GM10266 (cell line): ENCODE measurements at regions not wholly inside any gene's neighbourhood (a gene's known extent, or its start where the extent isn't known, plus 50 kb on each side); places are given as distances from the start of the nearest gene placed in this dataset.

ENCODE experiments used
- DNase-seq: peaks from one replicate; pipeline ENCODE4 v3.0.0; 2012; ENCODE audit errors: extremely low spot score
- TF ChIP-seq, protein P1 (sequence below): IDR thresholded peaks from 2 replicates; pipeline ENCODE4 v1.5.1; 2012; ENCODE audit warnings: mild to moderate bottlenecking, low read depth; ENCODE audit not compliant: control insufficient read depth, insufficient read depth; ENCODE audit errors: missing control alignments

DNA sequence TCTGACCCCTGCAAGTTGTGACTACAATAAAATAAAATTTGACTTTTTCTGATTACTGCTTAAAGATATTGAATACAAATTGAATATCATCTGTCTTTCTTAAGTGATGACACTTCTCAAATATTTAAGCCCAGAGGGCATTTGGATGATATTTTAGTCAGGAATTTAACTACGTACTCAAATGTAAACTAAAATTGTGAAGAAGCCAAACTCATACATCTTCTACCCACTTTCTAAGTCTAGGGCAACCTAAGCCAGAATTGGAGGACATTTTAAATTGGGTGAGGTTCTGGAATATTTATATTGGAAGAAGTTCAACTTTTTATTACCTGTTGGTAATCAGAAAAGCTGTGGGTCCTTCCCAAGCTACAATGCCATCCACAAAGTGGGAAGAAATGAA, 149.1 kb upstream of the WDR11 start:
- TF ChIP-seq, protein P1, sequence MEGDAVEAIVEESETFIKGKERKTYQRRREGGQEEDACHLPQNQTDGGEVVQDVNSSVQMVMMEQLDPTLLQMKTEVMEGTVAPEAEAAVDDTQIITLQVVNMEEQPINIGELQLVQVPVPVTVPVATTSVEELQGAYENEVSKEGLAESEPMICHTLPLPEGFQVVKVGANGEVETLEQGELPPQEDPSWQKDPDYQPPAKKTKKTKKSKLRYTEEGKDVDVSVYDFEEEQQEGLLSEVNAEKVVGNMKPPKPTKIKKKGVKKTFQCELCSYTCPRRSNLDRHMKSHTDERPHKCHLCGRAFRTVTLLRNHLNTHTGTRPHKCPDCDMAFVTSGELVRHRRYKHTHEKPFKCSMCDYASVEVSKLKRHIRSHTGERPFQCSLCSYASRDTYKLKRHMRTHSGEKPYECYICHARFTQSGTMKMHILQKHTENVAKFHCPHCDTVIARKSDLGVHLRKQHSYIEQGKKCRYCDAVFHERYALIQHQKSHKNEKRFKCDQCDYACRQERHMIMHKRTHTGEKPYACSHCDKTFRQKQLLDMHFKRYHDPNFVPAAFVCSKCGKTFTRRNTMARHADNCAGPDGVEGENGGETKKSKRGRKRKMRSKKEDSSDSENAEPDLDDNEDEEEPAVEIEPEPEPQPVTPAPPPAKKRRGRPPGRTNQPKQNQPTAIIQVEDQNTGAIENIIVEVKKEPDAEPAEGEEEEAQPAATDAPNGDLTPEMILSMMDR: no peak
- DNase-seq: no peak

DNA sequence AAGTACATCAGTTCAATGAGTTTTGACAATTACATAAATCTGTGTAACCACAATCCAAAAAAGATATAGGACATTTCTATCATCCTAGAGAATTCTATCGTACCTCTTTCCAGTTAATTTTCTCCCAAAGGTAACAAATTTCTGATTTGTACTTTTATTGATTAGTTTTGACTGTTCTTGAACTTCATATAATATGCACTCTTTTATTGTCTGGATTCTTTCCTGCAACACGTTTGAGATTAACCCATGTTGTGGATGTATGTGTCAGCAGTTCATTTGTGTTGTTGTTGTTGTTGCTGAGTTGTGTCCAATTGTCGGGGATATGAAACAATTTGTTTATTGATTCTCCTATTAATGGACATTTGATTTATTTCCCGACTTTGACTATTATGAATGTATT, 145.9 kb upstream of the WDR11 start:
- no peak for DNase-seq
- TF ChIP-seq, protein P1: no peak

DNA sequence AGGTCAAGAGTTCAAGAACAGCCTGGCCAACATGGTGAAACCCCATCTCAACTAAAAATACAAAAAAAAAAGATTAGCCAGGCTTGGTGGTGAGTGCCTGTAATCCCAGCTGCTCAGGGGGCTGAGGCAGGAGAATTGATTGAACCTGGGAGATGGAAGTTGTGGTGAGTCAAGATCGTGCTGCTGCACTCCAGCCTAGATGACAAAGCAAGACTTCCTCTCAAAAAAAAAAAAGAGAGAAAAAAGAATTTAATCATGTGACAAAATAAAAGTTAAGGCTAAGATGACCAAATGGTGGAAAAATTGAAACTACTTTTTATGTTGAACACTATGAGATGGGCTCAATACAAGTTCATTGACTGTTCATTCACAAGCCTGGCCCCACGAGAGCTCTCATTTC, 141.1 kb upstream of the WDR11 start:
- TF ChIP-seq, protein P1: no peak
- no peak for DNase-seq

DNA sequence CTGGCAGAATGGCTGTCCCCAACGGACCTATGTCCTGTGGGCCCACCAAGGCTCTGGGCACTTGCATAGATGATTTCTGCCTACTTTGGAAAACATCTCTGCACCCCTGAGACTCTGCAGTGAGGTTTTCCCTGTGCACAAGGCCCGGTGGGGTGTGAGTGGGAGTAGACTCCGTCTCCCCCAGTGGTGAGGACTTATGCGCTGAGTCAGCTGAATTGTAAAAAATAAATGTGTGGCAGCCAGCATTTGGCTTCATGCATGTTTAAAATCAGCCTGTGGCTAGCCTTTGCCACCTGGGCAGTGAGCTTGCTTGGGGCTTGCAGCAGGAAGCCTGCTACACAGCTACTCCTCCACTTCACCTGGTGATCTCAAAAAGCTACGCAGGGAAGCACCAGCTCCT, 139.3 kb upstream of the WDR11 start:
- DNase-seq: no peak
- TF ChIP-seq, protein P1: no peak

DNA sequence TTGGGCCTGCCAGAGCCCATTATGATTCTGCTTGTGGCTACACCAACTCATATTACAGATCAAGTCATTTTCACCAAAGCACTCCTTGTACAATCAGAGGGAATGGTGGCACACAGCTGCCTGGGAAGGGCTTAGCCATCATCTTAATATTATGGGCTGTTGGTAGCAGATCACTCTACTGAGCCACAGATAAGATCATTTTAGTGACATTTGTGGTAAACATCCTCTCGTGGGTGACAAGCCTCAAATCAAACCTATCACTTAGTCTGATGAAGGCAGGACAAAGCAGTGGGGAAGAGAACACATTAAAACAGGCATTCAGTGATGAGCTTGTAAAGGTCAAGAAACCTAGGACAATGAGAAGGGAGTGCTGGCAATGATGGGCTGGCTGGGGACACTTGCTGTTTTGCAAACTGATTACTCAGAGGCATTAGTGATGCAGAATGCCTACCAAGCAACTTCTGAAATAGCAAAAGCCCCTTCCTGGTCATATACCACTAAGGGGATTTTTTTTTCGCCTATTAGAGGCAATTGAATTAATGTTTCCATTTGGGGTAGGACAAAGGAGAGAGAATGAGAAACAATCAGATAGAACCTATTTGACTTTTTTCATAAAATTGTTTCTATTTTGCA, 137.5 kb upstream of the WDR11 start:
- DNase-seq: no peak
- TF ChIP-seq, protein P1: no peak

DNA sequence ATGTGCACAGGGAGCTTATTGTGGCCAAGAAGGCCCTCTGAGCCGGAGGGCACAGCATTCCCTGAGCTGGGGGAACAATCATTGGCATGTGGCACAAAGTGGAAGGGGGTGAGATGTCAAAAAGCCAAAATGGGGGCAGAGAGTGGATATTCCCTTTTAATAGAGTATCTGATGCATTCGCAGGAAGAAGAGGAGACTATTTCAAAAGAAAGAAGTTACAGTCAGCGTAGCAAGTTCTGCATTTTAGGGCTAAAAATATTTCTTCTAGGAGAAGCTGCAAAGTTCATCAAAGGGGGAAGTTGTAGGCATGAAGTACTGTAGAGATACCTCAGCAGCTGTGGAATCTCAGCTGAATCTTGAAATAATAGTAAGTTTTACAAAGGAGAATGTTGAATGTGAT, 136.0 kb upstream of the WDR11 start:
- no peak for DNase-seq

DNA sequence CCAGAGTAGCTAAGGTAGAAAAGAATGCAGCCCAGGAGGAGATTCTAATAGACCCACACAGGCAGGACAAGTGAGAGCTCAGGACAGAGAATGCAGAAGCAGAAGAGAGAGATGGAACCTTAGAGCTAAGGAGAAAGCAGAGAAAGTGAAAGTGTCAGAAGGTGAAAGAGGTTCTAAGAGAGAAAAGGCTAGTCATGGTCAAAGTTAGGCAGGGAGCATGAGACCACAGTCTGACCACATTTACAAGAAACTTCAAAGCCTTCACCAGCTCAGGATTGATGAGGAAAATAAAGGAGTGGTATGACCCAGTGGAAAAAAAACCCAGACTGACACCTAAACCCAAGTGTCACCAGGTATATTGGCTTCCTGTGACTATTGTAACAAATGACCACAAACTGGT, 131.8 kb upstream of the WDR11 start:
- TF ChIP-seq, protein P1: no peak
- no peak for DNase-seq

More for the DNA sequence above, 136.0 kb upstream of the WDR11 start:
- TF ChIP-seq, protein P1: no peak
